Epithelial cell of esophagus (primary cell): ENCODE measurements at regions not wholly inside any gene's neighbourhood (a gene's known extent, or its start where the extent isn't known, plus 50 kb on each side); places are given as distances from the start of the nearest gene placed in this dataset.

ENCODE experiments used
- DNase-seq: peaks from one replicate; pipeline ENCODE4 v3.0.0; 2010; ENCODE audit warnings: low read depth
- H3K4me3 ChIP-seq: 2 replicates; pipeline ENCODE4 v1.5.1; 2011; ENCODE audit warnings: mild to moderate bottlenecking, low read length, control low read depth
- CTCF ChIP-seq: IDR thresholded peaks from 2 replicates; pipeline ENCODE4 v1.5.1; 2011; ENCODE audit warnings: low read depth, mild to moderate bottlenecking, low read length, control low read depth, inconsistent platforms; ENCODE audit not compliant: insufficient read depth; ENCODE audit errors: missing control alignments

GRCh38 chr20:12054556-12054955, 136.9 kb downstream of the BTBD3 start:
- no peak overlapping the region for H3K4me3 ChIP-seq
- no peak for DNase-seq
- TF ChIP-seq CTCF = no peak

- TF ChIP-seq CTCF = no peak
Observed at GRCh38 chr20:12055161-12055560, 137.5 kb downstream of the BTBD3 start.

GRCh38 chr20:12056839-12057238, 139.1 kb downstream of the BTBD3 start:
- no peak for TF ChIP-seq CTCF
- no peak overlapping the region for H3K4me3 ChIP-seq

More at GRCh38 chr20:12055161-12055560, 137.5 kb downstream of the BTBD3 start:
- no peak overlapping the region for H3K4me3 ChIP-seq
- no peak for DNase-seq

GRCh38 chr20:12057778-12058177, 140.1 kb downstream of the BTBD3 start:
- no peak overlapping the region for H3K4me3 ChIP-seq
- no peak for DNase-seq
- no peak for TF ChIP-seq CTCF

More at GRCh38 chr20:12056839-12057238, 139.1 kb downstream of the BTBD3 start:
- DNase-seq = no peak

GRCh38 chr20:12058216-12058615, 140.5 kb downstream of the BTBD3 start:
- no peak for DNase-seq

GRCh38 chr20:12061466-12061865, 143.8 kb downstream of the BTBD3 start:
- no peak for DNase-seq
- no peak overlapping the region for H3K4me3 ChIP-seq
- TF ChIP-seq CTCF = no peak

More at GRCh38 chr20:12058216-12058615, 140.5 kb downstream of the BTBD3 start:
- no peak for TF ChIP-seq CTCF
- no peak overlapping the region for H3K4me3 ChIP-seq

GRCh38 chr20:12063106-12063684, 145.5 kb downstream of the BTBD3 start:
- no peak for TF ChIP-seq CTCF
- H3K4me3 ChIP-seq = no peak overlapping the region
- no peak for DNase-seq
